IPS-18c (cell line): ENCODE measurements at regions not wholly inside any gene's neighbourhood (a gene's known extent, or its start where the extent isn't known, plus 50 kb on each side); places are given as distances from the start of the nearest gene placed in this dataset.
A peak's percentile ranks its signal among the peaks of the same experiment; 100 is the strongest.

Experiments
- H3K4me3 ChIP-seq: 2 replicates; pipeline ENCODE4 v1.7.0; 2013; ENCODE audit warnings: low read depth, mild to moderate bottlenecking, low read length, moderate library complexity; ENCODE audit not compliant: insufficient read depth
- H3K9me3 ChIP-seq: one replicate; pipeline ENCODE4 v1.6.1; 2013; ENCODE audit warnings: mild to moderate bottlenecking, low read length, moderate library complexity; ENCODE audit not compliant: control insufficient read depth, insufficient read depth

DNA sequence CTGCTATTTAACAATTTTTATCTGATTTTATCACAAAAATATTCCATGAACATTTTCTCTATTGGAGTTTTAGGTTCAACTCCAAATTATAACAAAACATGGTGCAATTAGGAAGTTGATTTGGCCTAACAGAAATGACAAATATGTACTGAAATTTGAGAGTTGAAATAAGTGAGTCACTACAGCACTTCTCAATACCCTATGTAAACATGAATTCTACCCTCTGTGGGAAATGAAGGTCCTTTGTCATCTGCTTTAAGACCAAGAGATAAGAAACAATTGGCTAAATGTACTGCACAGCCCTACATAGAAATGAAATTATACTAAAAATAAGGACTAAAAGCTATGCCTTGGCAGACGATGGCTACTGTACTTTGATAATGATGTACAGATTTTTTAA is 86.2 kb upstream of the BEND6 start:
- Histone ChIP-seq H3K4me3 (no peak overlapping the region), H3K9me3 (no peaks in the 10 kb centered on the region)

DNA sequence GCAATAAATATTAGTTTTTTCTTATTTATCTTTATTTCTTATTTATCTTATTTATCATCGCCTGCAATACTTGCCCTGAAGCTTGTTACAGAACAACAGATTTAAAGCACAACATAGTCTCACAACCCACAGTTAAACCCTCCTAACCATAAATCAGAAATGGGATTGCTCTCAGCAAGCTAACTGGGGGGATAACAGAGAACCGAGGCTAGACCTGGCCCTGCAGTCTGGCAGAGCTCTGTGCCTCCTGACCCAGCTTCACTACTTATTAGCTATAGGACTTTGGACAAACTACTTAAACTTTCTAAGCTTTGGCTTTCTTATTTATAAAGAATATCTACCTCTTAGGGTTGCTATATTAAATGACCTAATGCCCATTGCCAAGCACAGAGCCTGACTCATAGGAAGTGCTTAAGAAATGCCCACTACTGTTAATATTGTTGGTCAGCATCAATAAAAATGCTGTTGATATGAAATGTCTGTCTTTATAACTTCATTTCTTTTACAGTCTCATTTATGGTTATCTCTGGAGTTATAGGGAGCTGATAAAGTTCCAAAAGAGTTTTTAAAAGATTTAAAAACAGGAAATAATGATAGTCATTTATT is 87.9 kb upstream of the BEND6 start:
- no peaks in the 10 kb centered on the region for H3K9me3 ChIP-seq
- H3K4me3 ChIP-seq = no peak overlapping the region

DNA sequence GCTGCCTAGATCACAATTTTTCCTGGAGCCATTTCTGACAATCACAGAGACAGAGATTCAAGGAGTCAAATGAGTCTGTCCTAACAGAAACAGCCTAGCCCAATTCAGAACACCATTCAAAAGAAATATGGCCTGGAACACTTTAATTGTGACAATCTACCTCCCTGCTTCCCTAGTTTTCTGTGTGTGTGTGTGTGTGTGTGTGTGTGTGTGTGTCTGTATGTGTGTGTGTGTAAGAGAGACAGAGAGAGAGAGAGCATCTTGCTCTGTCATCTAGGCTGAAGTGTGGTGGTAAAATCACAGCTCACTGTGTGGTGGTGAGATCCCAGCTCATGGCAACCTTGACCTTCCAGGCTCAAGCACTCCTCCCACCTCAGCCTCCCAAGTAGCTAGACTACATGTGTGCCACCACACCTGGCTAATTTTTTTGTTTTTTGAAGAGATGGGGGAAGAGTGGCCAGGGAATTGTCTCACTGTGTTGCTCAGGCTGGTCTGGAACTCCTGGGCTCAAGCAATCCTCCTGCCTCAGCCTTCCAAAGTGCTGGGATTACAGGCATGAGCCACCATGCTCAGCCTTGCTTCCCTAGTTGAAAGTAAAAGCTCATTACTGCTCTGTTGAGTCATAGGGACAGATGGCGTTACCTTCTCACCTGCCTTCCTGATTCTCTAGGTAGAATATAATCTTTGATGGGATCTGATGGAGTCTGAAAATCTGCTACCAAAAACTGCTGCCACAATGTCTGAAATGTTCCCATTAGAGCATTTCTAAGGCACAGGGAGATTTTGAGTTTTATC is 89.6 kb upstream of the BEND6 start:
- no peak overlapping the region for H3K4me3 ChIP-seq

DNA sequence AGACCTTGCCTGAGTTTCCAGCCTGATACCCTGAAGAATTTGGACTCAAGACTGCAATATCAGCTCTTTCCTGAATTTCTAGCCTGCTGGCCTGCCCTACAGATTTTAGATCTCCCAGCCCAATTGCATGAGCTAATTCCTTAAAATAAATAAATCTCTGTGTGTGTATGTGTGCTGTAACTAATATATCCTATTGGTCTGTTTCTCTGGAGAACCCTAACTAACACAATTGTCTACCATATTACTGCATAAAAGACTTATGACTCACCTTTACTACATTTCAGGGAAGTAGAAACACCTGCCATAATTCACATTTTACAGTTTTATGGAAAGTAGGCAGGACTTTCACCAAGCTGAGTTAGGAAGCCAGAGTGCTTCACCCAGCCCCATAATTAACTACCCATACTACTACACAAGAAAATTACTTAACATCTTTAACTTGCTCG is 90.7 kb upstream of the BEND6 start:
- Histone ChIP-seq H3K4me3 (no peak overlapping the region), H3K9me3 (no peaks in the 10 kb centered on the region)

More for the DNA sequence above, 89.6 kb upstream of the BEND6 start:
- no peaks in the 10 kb centered on the region for H3K9me3 ChIP-seq

DNA sequence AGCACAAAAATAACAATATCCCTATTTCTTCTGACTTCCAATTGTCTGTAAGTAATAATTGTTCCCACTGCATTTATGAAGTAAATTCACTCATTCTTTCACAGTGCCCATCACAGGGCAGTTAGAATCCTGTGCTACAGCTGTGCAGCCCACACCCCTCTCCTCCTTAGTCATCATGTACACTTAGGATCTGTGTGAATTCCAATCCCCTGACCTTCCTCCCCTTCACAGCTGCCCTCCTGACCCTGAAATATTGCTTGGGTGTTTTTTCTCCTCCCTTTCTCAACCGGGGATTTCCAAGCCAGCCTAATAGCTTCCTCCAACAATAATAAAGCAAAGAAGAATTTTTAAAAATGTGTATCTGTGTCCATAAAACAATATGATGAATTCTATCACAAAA is 91.5 kb upstream of the BEND6 start:
- no peak overlapping the region for H3K4me3 ChIP-seq
- no peaks in the 10 kb centered on the region for H3K9me3 ChIP-seq

DNA sequence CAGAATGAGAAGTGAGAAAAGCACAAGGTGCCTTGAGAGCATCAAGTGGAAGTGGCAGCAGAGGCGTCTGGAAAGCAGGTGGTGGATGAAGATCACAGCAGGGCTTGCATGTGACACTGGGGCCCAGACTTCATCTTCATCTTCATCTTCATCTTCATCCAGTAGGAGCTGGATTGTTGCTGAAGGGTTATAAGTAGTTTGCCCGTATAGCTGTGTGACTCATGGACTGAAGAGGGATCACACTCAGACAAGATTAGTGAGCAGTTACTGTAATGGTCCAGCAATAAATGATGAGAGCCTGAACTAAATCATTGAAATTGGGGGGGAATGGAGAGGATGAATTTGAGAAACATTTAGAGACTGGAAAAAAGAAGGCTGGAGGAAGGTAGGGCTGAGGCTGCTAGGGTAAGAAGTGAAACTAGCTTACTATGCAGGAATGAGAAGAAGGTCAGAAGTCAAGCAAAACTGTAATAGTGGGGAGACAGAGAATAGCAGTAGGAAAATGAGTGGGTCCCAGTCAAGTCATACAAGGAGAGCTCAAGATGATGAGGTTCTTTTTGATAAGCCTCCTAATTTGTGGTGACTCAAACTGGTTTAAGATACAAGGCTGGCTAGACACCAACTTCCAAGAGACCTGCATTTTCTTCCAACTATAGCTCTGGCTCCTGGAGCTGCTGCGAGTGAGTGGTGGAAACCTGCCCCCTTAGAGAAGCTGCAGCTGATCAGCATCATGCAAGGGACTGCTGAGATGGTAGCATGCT is 92.3 kb upstream of the BEND6 start:
- no peak overlapping the region for H3K4me3 ChIP-seq
- no peaks in the 10 kb centered on the region for H3K9me3 ChIP-seq

DNA sequence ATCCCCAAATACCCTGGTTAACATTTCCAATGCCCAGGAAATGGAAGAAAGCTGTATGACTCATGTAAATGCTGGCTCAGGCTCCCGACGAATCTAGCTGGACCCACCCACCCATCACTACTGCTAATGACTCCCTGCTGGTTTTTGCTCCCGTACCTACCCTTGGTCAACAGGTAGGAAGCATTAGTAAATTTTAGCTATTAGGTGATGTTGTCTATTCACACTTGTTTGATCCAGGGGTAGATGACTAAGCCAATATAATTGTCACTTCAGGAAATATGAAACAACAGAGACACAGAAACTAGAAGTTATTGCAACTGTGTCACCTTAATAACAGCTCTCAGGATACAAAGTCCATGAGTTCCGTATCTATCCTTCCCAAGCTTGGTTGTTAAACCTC is 94.4 kb upstream of the BEND6 start:
- no peak overlapping the region for H3K4me3 ChIP-seq
- H3K9me3 ChIP-seq = no peaks in the 10 kb centered on the region

DNA sequence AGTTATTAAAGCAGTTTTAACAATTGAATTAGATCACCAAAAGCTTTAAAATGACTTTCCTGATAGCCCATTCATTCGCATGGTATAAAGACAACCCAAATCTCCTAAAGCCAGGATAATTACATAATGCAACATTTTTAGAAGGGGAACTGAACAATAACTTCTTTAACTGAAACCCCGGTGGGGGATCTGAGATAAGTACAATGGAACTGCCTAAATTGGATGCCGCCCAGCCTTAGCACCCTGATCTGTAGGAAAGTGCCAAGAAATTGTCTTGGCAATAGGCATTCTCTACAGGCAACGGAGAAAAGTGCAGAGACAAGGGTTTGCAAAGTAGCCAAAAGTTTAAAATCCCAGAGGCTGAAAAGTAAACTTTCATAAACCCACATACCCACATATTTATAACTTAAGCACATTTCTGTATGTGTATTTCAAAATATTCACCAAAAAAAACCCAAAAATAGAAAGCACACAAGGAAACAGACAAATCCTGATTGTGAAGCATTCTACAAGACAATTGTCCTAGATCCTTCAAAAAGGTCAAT is 98.8 kb upstream of the BEND6 start:
- Histone ChIP-seq H3K9me3 (no peaks in the 10 kb centered on the region), H3K4me3 (no peak overlapping the region)

DNA sequence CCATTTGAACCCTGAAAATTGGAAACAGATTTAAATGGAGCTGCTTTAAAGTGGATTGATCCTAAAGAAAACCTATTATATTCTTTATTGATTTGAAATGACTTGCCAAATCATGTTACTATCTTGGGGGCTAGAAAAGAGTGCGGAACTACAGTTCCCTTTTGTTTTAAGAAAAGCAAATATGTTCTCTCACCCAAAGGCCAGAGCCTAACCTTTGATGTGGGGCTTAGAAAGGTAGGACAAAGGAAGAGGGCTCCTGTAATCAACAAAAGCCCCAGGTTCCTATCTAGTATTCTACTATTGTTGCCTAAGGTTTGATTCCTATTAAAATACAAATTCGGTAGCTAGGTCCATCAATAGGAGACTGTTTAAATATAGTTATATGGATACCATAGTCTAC is 100.8 kb upstream of the BEND6 start:
- Histone ChIP-seq H3K9me3 (no peaks in the 10 kb centered on the region), H3K4me3 (no peak overlapping the region)

DNA sequence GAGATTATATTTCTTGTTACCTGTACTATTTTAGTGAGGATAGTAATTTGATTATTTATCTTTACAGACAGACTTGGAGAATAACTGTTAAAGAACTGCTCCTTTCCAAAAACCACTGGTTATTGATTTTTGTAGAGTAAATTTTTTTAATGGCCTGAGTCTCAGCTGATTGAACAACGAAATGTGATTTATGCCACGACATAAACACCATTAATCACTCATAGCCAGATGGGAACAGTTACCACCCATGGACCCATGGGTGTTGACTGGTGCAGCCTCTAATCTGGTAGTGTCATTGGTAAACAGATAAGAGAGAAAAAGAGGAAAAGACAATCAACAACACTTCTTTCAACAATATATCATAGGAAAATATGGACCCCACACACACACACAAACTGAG is 101.4 kb upstream of the BEND6 start:
- H3K4me3 ChIP-seq = no peak overlapping the region
- H3K9me3 ChIP-seq = no peaks in the 10 kb centered on the region

DNA sequence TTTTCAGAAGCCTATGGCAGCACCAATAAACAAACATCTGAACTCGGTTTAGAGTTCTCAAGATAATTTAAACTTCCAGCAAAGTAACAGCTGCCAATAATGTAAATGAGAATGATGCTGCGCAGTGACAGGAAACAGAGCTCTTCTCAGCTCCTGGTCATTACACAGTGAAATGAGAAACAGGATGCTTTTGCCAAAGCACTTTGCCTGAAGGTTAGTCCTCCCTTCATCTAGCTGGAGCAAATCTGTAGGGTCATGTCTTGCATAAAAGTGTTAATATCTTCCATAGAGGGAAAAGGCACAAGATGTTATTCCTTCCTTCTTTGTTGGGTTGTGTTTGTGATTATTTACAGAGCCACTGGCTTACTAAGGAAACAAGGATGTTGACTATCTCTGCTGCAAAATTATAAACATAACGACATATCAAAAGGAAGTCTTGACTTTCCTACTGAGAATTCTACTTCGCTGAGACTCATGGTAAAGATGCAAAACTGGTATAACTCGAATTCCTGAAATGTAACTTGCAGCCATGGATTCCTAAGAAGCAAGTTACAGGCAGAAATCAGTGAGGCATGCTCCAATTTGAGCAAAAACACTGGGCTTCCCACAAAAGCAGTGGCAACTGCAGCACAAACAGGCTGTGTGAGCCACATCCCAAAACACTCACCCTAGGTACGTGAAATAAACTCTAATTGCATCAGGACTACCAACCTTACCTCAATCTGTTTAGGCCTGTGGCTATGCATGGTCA is 102.5 kb upstream of the BEND6 start:
- Histone ChIP-seq H3K9me3 (no peaks in the 10 kb centered on the region), H3K4me3 (no peak overlapping the region; the same call in 1 of the 2 replicates)

DNA sequence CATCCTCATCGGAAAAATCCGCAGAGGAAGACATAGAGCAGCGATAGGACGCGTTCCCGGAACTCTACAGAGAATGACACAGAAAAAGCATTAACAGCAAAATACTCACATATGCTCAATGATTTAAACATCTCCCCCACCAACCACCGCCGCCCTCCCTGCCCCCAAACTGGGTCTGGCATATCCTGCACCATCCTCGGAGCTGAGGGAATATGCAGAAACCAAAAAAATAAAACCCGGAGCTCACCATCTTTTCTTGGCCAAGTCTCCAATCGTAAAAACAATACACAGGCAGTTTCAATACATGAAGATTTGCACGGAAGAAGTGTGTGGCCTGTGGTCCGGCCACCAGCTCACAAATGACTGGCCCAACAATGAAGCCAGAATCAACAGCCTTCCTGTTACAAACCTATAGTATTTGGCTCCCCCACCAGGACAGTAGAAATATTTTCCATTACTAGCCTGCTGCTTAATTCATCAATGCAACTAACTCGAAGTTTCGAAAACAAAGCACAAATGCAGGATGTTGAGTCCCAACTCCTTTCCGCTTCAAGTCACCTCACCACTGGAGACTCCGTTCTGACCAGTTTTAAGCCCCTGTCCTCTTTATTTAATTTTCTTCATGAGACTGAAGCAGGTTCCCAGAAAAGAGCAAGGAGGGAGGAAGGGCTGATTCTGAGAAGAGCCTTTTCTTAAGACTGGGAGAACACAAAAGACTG is 103.2 kb upstream of the BEND6 start:
- no peaks in the 10 kb centered on the region for H3K9me3 ChIP-seq
- peak overlapping the region; percentile 73 for H3K4me3 ChIP-seq

DNA sequence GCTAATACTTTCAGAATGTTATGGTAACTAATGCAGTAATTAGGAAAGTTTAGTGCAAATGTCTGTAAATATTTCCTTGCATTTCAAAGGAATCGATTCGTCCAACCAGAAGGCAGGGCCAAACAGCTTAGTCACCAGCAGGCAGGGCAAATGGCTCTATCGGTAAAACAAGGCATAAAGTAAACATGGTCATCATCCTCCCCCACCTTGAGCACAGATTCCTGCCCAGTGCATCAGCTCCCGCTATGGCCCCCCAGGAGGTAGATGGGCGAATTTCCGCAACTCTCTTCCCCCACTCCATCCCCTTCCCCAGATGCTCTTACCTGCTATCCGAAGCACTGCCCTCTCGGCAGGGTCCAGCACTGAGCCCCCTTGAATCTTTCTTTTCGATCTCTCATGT is 103.8 kb upstream of the BEND6 start:
- peak overlapping the region; percentile 73 for H3K4me3 ChIP-seq

DNA sequence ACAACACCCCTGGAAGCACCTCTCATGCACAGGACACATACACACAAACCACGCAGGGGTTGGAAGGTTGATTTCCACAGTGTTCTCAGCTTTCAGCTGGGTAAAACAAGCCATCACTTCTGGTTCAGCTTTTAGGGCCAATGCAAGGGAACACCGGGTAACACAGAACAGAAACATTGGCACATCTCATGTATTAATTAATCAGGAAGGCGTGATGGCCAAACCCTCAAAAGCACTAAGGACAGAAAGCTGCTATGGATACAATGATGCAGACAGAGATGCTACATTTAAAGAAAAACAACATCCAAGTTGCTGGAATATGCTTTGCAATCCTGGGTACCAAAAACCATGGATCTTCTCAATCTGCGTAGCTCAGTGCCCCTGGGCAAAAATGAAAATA is 104.3 kb upstream of the BEND6 start:
- peak overlapping the region; percentile 73; the same call in 1 of the 2 replicates for H3K4me3 ChIP-seq
- H3K9me3 ChIP-seq = no peaks in the 10 kb centered on the region

More for the DNA sequence above, 103.8 kb upstream of the BEND6 start:
- no peaks in the 10 kb centered on the region for H3K9me3 ChIP-seq

DNA sequence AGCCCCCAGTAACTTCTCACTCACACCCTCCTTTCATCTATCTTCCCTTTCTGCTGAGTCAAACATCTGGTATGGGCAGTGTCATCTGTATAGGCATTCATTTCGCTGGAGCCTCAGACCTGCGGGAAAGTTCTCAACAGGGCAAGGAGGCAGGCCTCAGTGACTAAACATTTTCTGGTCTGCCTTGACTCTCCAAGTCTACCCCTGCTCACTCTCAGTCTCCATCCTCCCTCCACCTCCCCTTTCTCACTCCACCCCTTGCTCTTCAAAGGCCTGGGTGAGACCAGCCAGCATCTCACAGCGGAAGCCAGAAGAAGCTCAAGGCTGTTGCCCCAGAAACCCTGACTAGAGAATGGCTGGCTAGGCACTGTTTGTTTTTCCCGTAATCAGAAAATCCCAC is 105.0 kb upstream of the BEND6 start:
- no peak overlapping the region for H3K4me3 ChIP-seq

DNA sequence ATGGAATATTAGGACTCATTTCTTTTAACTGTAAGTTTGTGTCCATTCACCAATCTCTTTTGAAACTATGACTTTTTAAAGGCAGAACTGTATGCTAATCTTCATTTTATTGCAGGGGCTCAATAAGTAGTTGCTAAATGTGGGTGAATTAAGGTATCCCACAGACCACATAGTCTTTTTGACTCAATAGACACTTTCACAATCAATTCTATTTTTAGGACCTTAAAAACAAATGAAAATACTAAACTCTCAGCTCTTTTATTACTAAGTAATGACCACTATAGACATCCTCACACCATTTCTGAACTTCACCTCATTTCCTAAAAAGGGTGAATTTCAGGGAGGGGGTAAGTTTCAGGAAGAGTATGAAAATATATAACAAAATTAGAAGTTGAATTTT is 106.8 kb upstream of the BEND6 start:
- no peak overlapping the region for H3K4me3 ChIP-seq
- H3K9me3 ChIP-seq = no peaks in the 10 kb centered on the region

More for the DNA sequence above, 105.0 kb upstream of the BEND6 start:
- no peaks in the 10 kb centered on the region for H3K9me3 ChIP-seq
